ENCODE measurements at regions not wholly inside any gene's neighbourhood (a gene's known extent, or its start where the extent isn't known, plus 50 kb on each side); places are given as distances from the start of the nearest gene placed in this dataset.
"Not testable (repeated sequence)": the region's sequence is repeated elsewhere in the genome, so short reads cannot be mapped to it uniquely, and the experiment has no call there.

- DNase-seq (ENCODE audit: low read depth): no peak
- TF ChIP-seq, protein P1, sequence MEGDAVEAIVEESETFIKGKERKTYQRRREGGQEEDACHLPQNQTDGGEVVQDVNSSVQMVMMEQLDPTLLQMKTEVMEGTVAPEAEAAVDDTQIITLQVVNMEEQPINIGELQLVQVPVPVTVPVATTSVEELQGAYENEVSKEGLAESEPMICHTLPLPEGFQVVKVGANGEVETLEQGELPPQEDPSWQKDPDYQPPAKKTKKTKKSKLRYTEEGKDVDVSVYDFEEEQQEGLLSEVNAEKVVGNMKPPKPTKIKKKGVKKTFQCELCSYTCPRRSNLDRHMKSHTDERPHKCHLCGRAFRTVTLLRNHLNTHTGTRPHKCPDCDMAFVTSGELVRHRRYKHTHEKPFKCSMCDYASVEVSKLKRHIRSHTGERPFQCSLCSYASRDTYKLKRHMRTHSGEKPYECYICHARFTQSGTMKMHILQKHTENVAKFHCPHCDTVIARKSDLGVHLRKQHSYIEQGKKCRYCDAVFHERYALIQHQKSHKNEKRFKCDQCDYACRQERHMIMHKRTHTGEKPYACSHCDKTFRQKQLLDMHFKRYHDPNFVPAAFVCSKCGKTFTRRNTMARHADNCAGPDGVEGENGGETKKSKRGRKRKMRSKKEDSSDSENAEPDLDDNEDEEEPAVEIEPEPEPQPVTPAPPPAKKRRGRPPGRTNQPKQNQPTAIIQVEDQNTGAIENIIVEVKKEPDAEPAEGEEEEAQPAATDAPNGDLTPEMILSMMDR (IDR thresholded peaks at IDR 0.05; ENCODE audit: low read depth, low read length, missing control alignments): no peak
These were observed 200.1 kb downstream of the ZC3H11B start for GRCh38 chr1:219412772-219413171.

GRCh38 chr1:219410721-219411120 is 202.2 kb downstream of the ZC3H11B start:
- DNase-seq (ENCODE audit: low read depth); H3K4me3 ChIP-seq (ENCODE audit: low read depth, low read length): not testable (repeated sequence)

More at GRCh38 chr1:219412772-219413171, 200.1 kb downstream of the ZC3H11B start:
- no peak overlapping the region for H3K4me3 ChIP-seq (ENCODE audit: low read depth, low read length)

DNA sequence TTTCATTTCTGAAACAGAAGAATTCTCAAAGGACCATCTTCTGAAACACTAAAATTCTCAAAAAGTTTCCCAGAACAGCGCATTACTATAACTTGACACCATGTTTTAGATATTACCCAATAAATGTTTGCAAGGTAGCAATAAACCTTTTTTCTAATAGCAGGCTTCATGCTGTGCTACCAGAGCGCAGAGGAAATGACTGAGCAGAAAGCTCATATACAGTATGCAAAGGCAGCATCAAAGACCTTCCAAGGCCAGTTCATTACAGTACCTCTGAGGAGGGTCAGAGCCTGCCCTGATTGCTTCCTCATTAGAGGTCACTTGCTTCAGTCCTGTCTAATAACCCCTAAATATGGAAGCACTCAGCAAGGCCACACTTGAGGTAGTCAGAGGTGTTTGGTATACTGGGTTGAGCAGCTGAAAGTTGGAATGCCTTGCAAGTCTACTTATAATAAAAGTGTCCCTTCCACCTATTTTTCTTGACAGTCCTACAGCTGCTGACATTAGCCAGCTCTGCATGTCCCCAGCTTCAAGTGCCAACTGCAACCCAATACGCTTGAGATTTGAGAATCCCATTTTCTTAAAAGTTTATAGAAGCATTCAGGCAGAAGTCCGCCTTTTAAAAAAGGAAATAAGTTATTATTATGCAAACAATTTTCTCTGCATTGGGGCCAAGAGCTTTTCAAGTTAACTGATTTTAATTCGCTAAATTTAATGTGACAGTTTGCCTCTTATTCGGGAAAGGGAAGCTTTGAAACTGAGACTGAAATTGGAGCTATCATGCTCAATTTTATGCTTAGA is 207.2 kb downstream of the ZC3H11B start:
- TF ChIP-seq, protein P1 (IDR thresholded peaks at IDR 0.05; ENCODE audit: low read depth, low read length, missing control alignments): no peak
- H3K4me3 ChIP-seq (ENCODE audit: low read depth, low read length): no peak overlapping the region

GRCh38 chr1:219404629-219405028 is 208.3 kb downstream of the ZC3H11B start:
- TF ChIP-seq, protein P1 (IDR thresholded peaks at IDR 0.05; ENCODE audit: low read depth, low read length, missing control alignments): no peak
- no peak overlapping the region for H3K4me3 ChIP-seq (ENCODE audit: low read depth, low read length)
- no peak for DNase-seq (ENCODE audit: low read depth)

More for the DNA sequence above, 207.2 kb downstream of the ZC3H11B start:
- DNase-seq (ENCODE audit: low read depth): no peak

- TF ChIP-seq, protein P1 (IDR thresholded peaks at IDR 0.05; ENCODE audit: low read depth, low read length, missing control alignments): no peak
- DNase-seq (ENCODE audit: low read depth): no peak
- H3K4me3 ChIP-seq (ENCODE audit: low read depth, low read length): no peak overlapping the region
These were observed 210.0 kb downstream of the ZC3H11B start for GRCh38 chr1:219402925-219403324.

DNA sequence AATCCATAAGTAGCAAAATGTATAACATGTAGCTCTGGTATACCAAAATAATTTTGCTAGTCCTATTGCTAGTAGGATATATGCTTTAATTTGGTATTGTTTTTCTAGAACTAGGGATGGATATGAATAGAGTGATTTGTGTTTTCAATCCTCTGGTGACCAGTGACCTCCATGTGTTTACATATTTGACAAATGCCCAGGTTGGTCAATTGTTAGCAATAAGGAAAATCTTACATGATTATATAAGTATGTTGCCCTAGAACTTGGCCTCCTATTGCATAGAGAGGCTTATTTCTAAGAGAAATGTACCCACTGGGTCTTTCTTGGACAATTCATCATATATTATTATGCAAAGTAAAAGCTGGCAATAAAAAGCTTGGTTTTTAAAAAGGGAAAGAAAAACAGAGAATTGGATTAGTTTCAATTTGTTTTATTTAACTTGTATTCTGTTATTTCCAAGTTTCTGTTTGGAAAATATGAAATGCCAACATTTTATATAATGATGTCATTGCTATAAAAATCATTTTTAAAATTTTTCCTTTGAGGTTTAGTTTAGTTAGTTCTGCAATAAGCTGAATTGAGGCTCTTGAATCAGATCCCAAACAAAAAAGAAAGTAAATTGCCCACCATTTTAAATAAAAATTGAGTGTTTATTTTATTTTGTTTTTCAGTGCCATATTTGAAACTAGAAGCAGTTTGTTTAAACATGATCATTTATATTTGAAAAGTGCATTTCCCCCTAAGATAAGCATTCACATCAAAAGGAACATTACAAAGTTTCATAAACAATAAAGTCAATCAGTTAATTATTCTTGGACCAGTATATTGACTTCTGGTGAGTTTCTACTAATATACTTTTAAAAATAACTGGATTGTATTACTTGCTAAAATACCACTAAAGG is 210.9 kb downstream of the ZC3H11B start:
- H3K4me3 ChIP-seq (ENCODE audit: low read depth, low read length): no peak overlapping the region
- DNase-seq (ENCODE audit: low read depth): no peak
- TF ChIP-seq, protein P1 (IDR thresholded peaks at IDR 0.05; ENCODE audit: low read depth, low read length, missing control alignments): no peak

DNA sequence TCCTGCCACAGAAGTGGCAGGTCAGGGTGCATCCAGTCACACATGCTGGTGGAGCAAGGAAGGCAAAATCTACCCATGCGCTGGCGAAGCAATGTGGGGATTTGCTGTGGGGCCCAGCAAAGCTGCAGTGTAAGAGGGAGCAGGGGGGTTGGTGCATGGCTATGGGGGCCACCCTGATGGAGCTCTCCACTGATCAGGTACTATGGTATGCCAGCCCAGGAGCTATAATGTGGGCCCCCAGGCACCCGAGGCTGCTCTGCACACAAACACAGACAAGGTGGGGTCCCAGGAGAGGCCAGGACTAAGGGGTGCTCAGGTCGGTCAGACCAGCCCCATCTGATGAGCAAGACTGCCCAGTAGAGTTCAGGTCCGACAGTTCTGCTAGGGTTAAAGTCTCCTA is 213.5 kb downstream of the ZC3H11B start:
- no peak for DNase-seq (ENCODE audit: low read depth)
- H3K4me3 ChIP-seq (ENCODE audit: low read depth, low read length): no peak overlapping the region
- TF ChIP-seq, protein P1 (IDR thresholded peaks at IDR 0.05; ENCODE audit: low read depth, low read length, missing control alignments): no peak
